GM12878 (cell line): ENCODE measurements at regions not wholly inside any gene's neighbourhood (a gene's known extent, or its start where the extent isn't known, plus 50 kb on each side); places are given as distances from the start of the nearest gene placed in this dataset.

Experiments used
- ATAC-seq: fragments of 200-7000 bp; cut with Tn5 transposase; 3 replicates; pipeline ENCODE4 v1.9.1; 2020; ENCODE audit warnings: mild to moderate bottlenecking, moderate library complexity
- BruUV-seq: library from RNA; stranded (reverse); fragments of 400-500 nt; replicated peaks from 2 replicates; lab custom pipeline; 2021; lab: Mats Ljungman, UMichigan
- CTCF ChIA-PET: fragments of 300-600 bp; sonication (Branson Sonifier 250); formaldehyde crosslinking; extraction: SDS; loops from one replicate; lab custom pipeline; 2021; ENCODE audit warnings: inconsistent platforms; lab: Yijun Ruan, JAX
- POLR2A ChIA-PET: fragments of 350-600 bp; formaldehyde crosslinking; extraction: SDS; loops from one replicate; lab custom pipeline; 2021; ENCODE audit warnings: inconsistent platforms; lab: Charles Lee
- RAD21 ChIA-PET: fragments of 300-600 bp; sonication (Branson Sonifier 250); formaldehyde crosslinking; loops from one replicate; lab custom pipeline; 2023; ENCODE audit warnings: antibody characterized with exemption; ENCODE audit not compliant: unreplicated experiment; lab: Charles Lee
- SMC1A ChIA-PET: fragments of 300-600 bp; sonication (Branson Sonifier 250); formaldehyde crosslinking; loops from one replicate; lab custom pipeline; 2023; ENCODE audit not compliant: unreplicated experiment, uncharacterized antibody; lab: Charles Lee
- DNase-seq: peaks from one replicate; pipeline ENCODE4 v3.0.0-alpha.2; 2011; ENCODE audit warnings: low read depth, low spot score
- FAIRE-seq: peaks from 3 replicates; lab custom pipeline; 2011; peaks lifted over from hg19 to GRCh38; lab: Jason Lieb, UNC
- H2AFZ ChIP-seq: 2 replicates; pipeline ENCODE4 v1.6.0; 2011; ENCODE audit warnings: low read depth, low read length, control low read depth; ENCODE audit not compliant: control insufficient read depth
- H3K27ac ChIP-seq: 2 replicates; pipeline ENCODE4 v1.5.1; 2011; ENCODE audit warnings: control low read depth; ENCODE audit not compliant: control insufficient read depth, insufficient read depth
- H3K27me3 ChIP-seq, 2 experiments: replicated peaks in 1 of 2; 2 replicates each; pipeline versions ENCODE4 v1.6.0 to v1.6.1; 2011; ENCODE audit warnings: low read length in 1 of 2; ENCODE audit not compliant: control insufficient read depth in 2 of 2, insufficient read depth in 2 of 2
- H3K36me3 ChIP-seq, 2 experiments: 2 replicates each; pipeline ENCODE4 v1.5.1; 2011; ENCODE audit warnings: low read length in 1 of 2; ENCODE audit not compliant: control insufficient read depth in 2 of 2, insufficient read depth in 2 of 2
- H3K4me1 ChIP-seq: 2 replicates; pipeline ENCODE4 v1.6.1; 2011; ENCODE audit warnings: mild to moderate bottlenecking, low read length, moderate library complexity, mixed read lengths; ENCODE audit not compliant: control insufficient read depth, insufficient read depth
- H3K4me2 ChIP-seq: 2 replicates; pipeline ENCODE4 v1.6.0; 2011; ENCODE audit warnings: control low read depth; ENCODE audit not compliant: control insufficient read depth, insufficient read depth
- H3K4me3 ChIP-seq: fragments of 200-600 bp; sonication (generic); 2 replicates; pipeline ENCODE4 v1.5.1; 2016
- H3K79me2 ChIP-seq: 2 replicates; pipeline ENCODE4 v1.6.0; 2011; ENCODE audit warnings: low read length; ENCODE audit not compliant: control insufficient read depth, insufficient read depth
- H3K9ac ChIP-seq: 2 replicates; pipeline ENCODE4 v1.8.0; 2011; ENCODE audit warnings: low read length, control low read depth, mixed read lengths; ENCODE audit not compliant: control insufficient read depth, insufficient read depth
- H3K9me3 ChIP-seq: replicated peaks from 3 replicates; pipeline ENCODE4 v1.5.1; 2011; ENCODE audit warnings: mild to moderate bottlenecking, low read length; ENCODE audit not compliant: control insufficient read depth, insufficient read depth
- H4K20me1 ChIP-seq: 2 replicates; pipeline ENCODE4 v1.6.0; 2011; ENCODE audit not compliant: control insufficient read depth, insufficient read depth
- ATF7 ChIP-seq: fragments of 450-650 bp; IDR thresholded peaks from 2 replicates; pipeline ENCODE4 v1.6.1; 2016; ENCODE audit warnings: low read depth, mild to moderate bottlenecking
- BHLHE40 ChIP-seq, 2 experiments: fragments of 450-650 bp in 1 of 2; IDR thresholded peaks; 2 replicates each; pipeline ENCODE4 v1.6.1; 2011 to 2017; ENCODE audit warnings: low read depth in 2 of 2, borderline replicate concordance in 1 of 2, improper control_type of control experiment in 1 of 2, low read length in 1 of 2, mild to moderate bottlenecking in 1 of 2
- BRCA1 ChIP-seq: IDR thresholded peaks from 2 replicates; pipeline ENCODE4 v1.6.1; 2011; ENCODE audit warnings: low read depth, low read length, improper control_type of control experiment
- CBX5 ChIP-seq: sonication (generic); IDR thresholded peaks from 2 replicates; pipeline ENCODE4 v1.6.1; 2016; ENCODE audit warnings: low read depth, moderate library complexity, mild to moderate bottlenecking, inconsistent platforms
- CHD1 ChIP-seq: IDR thresholded peaks from 2 replicates; pipeline ENCODE4 v1.6.1; 2012; ENCODE audit warnings: low read depth, low read length, improper control_type of control experiment
- PAX5 ChIP-seq: IDR thresholded peaks from 2 replicates; pipeline ENCODE4 v1.6.1; 2011; ENCODE audit warnings: low read depth, low read length, borderline replicate concordance
- POLR2AphosphoS2 ChIP-seq: IDR thresholded peaks from 2 replicates; pipeline ENCODE4 v1.6.1; 2011; ENCODE audit warnings: low read depth, mild to moderate bottlenecking, low read length, improper control_type of control experiment, moderate library complexity
- STAT3 ChIP-seq: IDR thresholded peaks from 2 replicates; pipeline ENCODE4 v1.6.1; 2011; ENCODE audit warnings: low read depth, low read length, improper control_type of control experiment
- ZNF274 ChIP-seq: IDR thresholded peaks from one replicate; pipeline ENCODE4 v1.8.0; 2011; ENCODE audit not compliant: insufficient read length, insufficient read depth
- WGBS: methylation state at CpG from one replicate; pipeline ENCODE4 v1.1.6; 2016; ENCODE audit warnings: low lambda C conversion rate; ENCODE audit not compliant: insufficient replicate concordance, insufficient coverage; ENCODE audit errors: missing lambda C conversion rate; 5-methylcytosine and 5-hydroxymethylcytosine counted together
- in situ Hi-C: fragments of 300-500 bp; cut with MboI; formaldehyde crosslinking; loops from 9 replicates; pipeline ENCODE4 v1.14.3; 2018; ENCODE audit warnings: mixed read lengths
- intact Hi-C: fragments of 100-400 bp; cut with micrococcal nuclease; formaldehyde crosslinking; loops from one replicate; pipeline ENCODE4 v1.14.2; 2022; ENCODE audit not compliant: unreplicated experiment
- TF ChIP-seq, protein P1 (sequence below): fragments of 450-650 bp; formaldehyde crosslinking; IDR thresholded peaks from 2 replicates; pipeline ENCODE4 v1.4.0; 2020; ENCODE audit warnings: mild to moderate bottlenecking, moderate library complexity
- TF ChIP-seq, protein P2 (sequence below): IDR thresholded peaks from 2 replicates; pipeline ENCODE4 v1.6.1; 2012; ENCODE audit warnings: low read depth, low read length, improper control_type of control experiment

DNA sequence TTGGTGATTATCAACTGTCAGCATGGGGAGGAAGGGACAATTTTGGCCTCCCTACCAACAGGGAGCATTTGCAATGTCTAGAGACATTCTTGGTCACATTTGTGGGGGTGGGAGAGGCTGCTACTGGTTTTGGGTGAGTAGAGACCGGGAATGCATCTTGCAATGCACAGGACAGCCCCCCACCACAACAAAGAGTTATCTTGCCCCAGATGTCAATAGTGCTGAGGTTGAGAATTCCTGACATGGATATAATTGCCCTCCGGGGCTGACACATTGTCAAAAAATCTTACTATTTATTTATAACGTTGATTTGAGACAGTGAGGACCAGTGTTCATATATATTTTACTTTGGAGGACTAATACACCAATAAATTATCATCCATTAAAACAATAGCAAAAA lies 316.1 kb downstream of the PSAT1 start:
- in situ Hi-C loops = no loop called here

DNA sequence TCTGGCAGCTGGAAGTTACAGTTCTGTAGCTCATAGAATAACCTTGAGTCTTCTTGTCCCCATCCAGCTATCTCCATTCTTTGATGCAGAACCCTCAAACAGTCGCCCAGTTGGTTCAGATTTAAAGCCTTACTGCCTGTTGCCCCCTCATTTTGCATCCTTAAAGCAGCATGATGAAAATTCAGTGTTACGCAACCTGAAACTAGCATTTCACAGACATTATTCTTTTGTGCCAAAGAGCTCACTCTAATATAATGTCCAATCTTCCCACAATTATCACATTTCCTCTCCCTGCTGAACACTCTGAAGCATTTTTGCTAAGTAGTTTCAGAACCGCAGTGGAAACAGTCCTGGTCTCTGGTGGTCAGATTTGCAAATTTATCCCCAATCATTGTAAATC lies 318.0 kb downstream of the PSAT1 start:
- intact Hi-C loops = no loop called here
- Histone ChIP-seq H3K36me3 (no peaks in the 10 kb centered on the region), H3K27me3 (0 out of 4 replicates have a peak, but pooled peaks cover 0 to under 1% of the 10 kb centered on the region in 2 experiments), H3K4me1 (no peaks in the 10 kb centered on the region), H3K4me2 (no peak overlapping the region), H3K79me2 (no peaks in the 10 kb centered on the region), H3K27ac (no peak overlapping the region), H2AFZ (no peak overlapping the region), H3K9me3 (no peaks in the 10 kb centered on the region), H3K4me3 (no peak overlapping the region), H3K9ac (no peak overlapping the region), H4K20me1 (no peaks in the 10 kb centered on the region)
- ChIA-PET CTCF (interaction anchor here (0.5 kb wide), 1 partner anchor 269 kb away, joined by 3 read pairs; no protein-coding TSS in a partner anchor), SMC1A (interaction anchor here (0.6 to 1.4 kb wide), 2 partner anchors 15 to 34 kb away, joined by 3 to 5 read pairs; no protein-coding TSS in a partner anchor), RAD21 (no interaction called here), POLR2A (no interaction called here)
- in situ Hi-C loops = no loop called here
- no peak for TF ChIP-seq CBX5
- no peak for TF ChIP-seq STAT3
- TF ChIP-seq, protein P1, sequence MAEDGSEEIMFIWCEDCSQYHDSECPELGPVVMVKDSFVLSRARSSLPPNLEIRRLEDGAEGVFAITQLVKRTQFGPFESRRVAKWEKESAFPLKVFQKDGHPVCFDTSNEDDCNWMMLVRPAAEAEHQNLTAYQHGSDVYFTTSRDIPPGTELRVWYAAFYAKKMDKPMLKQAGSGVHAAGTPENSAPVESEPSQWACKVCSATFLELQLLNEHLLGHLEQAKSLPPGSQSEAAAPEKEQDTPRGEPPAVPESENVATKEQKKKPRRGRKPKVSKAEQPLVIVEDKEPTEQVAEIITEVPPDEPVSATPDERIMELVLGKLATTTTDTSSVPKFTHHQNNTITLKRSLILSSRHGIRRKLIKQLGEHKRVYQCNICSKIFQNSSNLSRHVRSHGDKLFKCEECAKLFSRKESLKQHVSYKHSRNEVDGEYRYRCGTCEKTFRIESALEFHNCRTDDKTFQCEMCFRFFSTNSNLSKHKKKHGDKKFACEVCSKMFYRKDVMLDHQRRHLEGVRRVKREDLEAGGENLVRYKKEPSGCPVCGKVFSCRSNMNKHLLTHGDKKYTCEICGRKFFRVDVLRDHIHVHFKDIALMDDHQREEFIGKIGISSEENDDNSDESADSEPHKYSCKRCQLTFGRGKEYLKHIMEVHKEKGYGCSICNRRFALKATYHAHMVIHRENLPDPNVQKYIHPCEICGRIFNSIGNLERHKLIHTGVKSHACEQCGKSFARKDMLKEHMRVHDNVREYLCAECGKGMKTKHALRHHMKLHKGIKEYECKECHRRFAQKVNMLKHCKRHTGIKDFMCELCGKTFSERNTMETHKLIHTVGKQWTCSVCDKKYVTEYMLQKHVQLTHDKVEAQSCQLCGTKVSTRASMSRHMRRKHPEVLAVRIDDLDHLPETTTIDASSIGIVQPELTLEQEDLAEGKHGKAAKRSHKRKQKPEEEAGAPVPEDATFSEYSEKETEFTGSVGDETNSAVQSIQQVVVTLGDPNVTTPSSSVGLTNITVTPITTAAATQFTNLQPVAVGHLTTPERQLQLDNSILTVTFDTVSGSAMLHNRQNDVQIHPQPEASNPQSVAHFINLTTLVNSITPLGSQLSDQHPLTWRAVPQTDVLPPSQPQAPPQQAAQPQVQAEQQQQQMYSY (CRISPR knock-in tag) = no peak
- BruUV-seq = no TSS peak
- ATAC-seq (no peak), FAIRE-seq (no peak), DNase-seq (no peak)
- 51% methylated on average over 3 of the region's 3 CpGs for WGBS

More for the DNA sequence above, 316.1 kb downstream of the PSAT1 start:
- Histone ChIP-seq H3K27ac (no peak overlapping the region), H3K79me2 (no peaks in the 10 kb centered on the region), H4K20me1 (no peaks in the 10 kb centered on the region), H3K4me2 (no peak overlapping the region), H3K9ac (no peak overlapping the region), H3K4me3 (no peak overlapping the region)
- DNase-seq = no peak
- POLR2A ChIA-PET = no interaction called here
- TF ChIP-seq ZNF274 (no peak), BRCA1 (no peak), PAX5 (no peak), CHD1 (no peak), POLR2AphosphoS2 (no peak), ATF7 (no peak), BHLHE40 (IDR thresholded peaks at IDR 0.05; ENCODE audit: borderline replicate concordance in 1 of 2, low read depth in 2 of 2, low read length in 1 of 2) (no peak)
- TF ChIP-seq, protein P2, sequence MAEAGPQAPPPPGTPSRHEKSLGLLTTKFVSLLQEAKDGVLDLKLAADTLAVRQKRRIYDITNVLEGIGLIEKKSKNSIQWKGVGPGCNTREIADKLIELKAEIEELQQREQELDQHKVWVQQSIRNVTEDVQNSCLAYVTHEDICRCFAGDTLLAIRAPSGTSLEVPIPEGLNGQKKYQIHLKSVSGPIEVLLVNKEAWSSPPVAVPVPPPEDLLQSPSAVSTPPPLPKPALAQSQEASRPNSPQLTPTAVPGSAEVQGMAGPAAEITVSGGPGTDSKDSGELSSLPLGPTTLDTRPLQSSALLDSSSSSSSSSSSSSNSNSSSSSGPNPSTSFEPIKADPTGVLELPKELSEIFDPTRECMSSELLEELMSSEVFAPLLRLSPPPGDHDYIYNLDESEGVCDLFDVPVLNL = no peak
- TF ChIP-seq, all 136 proteins: peak for 0
- ChIA-PET SMC1A (no interaction called here), CTCF (no interaction called here), RAD21 (no interaction called here)
- no peaks in the 10 kb centered on the region for H3K36me3 ChIP-seq
- no peak for ATAC-seq
- 11% methylated on average over 3 of the region's 3 CpGs for WGBS
- FAIRE-seq = no peak
- H3K27me3 ChIP-seq = 0 out of 4 replicates have a peak, but pooled peaks cover 0 to 2% of the 10 kb centered on the region in 2 experiments
- no peaks in the 10 kb centered on the region for H3K4me1 ChIP-seq
- no peaks in the 10 kb centered on the region for H3K9me3 ChIP-seq
- no TSS peak for BruUV-seq
- no peak overlapping the region for H2AFZ ChIP-seq
- intact Hi-C loops = no loop called here
